WTC11 (cell line): ENCODE measurements at regions not wholly inside any gene's neighbourhood (a gene's known extent, or its start where the extent isn't known, plus 50 kb on each side); places are given as distances from the start of the nearest gene placed in this dataset.
"Not testable (repeated sequence)": the region's sequence is repeated elsewhere in the genome, so short reads cannot be mapped to it uniquely, and the experiment has no call there.

Source experiments
- AFF4 ChIP-seq: sonication (generic); formaldehyde crosslinking; IDR thresholded peaks from 2 replicates; pipeline ENCODE4 v1.8.1; 2023; ENCODE audit warnings: mild to moderate bottlenecking, missing genetic modification reagents, borderline replicate concordance
- ATF2 ChIP-seq: sonication (generic); formaldehyde crosslinking; IDR thresholded peaks from 2 replicates; pipeline ENCODE4 v1.8.1; 2022; ENCODE audit warnings: low read depth, missing genetic modification reagents, borderline replicate concordance
- ATF3 ChIP-seq: sonication (generic); formaldehyde crosslinking; conservative IDR thresholded peaks from 2 replicates; pipeline ENCODE4 v1.8.1; 2022; ENCODE audit warnings: mild to moderate bottlenecking, missing genetic modification reagents
- CBFB ChIP-seq: sonication (generic); formaldehyde crosslinking; IDR thresholded peaks from 2 replicates; pipeline ENCODE4 v1.8.1; 2022; ENCODE audit warnings: mild to moderate bottlenecking, low read depth, missing genetic modification reagents
- CREB1 ChIP-seq: sonication (generic); formaldehyde crosslinking; IDR thresholded peaks from 2 replicates; pipeline ENCODE4 v1.8.0; 2023; ENCODE audit warnings: mild to moderate bottlenecking, missing genetic modification reagents
- CTCF ChIP-seq: fragments of 200-600 bp; IDR thresholded peaks from 2 replicates; pipeline ENCODE4 v1.8.0; 2022; ENCODE audit warnings: antibody characterized with exemption
- FOXP4 ChIP-seq: sonication (generic); formaldehyde crosslinking; IDR thresholded peaks from 2 replicates; pipeline ENCODE4 v1.8.0; 2022; ENCODE audit warnings: mild to moderate bottlenecking, missing genetic modification reagents
- JUN ChIP-seq: sonication (generic); formaldehyde crosslinking; IDR thresholded peaks from 2 replicates; pipeline ENCODE4 v1.8.0; 2023; ENCODE audit warnings: mild to moderate bottlenecking, missing genetic modification reagents
- MAX ChIP-seq: sonication (generic); formaldehyde crosslinking; IDR thresholded peaks from 2 replicates; pipeline ENCODE4 v1.8.0; 2022; ENCODE audit warnings: mild to moderate bottlenecking, missing genetic modification reagents
- NR1H2 ChIP-seq: sonication (generic); formaldehyde crosslinking; IDR thresholded peaks from 2 replicates; pipeline ENCODE4 v1.9.0; 2021; ENCODE audit warnings: mild to moderate bottlenecking, moderate library complexity, missing genetic modification reagents
- SP1 ChIP-seq: sonication (generic); formaldehyde crosslinking; conservative IDR thresholded peaks from 2 replicates; pipeline ENCODE4 v1.8.1; 2022; ENCODE audit warnings: missing genetic modification reagents
- ZNF121 ChIP-seq: sonication (generic); formaldehyde crosslinking; IDR thresholded peaks from 2 replicates; pipeline ENCODE4 v1.8.0; 2023; ENCODE audit warnings: missing genetic modification reagents
- ZNF317 ChIP-seq: sonication (generic); formaldehyde crosslinking; IDR thresholded peaks from 2 replicates; pipeline ENCODE4 v1.8.1; 2023; ENCODE audit warnings: low read depth, mild to moderate bottlenecking, moderate library complexity, missing genetic modification reagents, borderline replicate concordance

GRCh38 chr10:46204482-46205102 is 82.2 kb upstream of the ANTXRL start:
- TF ChIP-seq CTCF; JUN (CRISPR knock-in tag); CREB1 (CRISPR knock-in tag); ATF2 (CRISPR knock-in tag); FOXP4 (CRISPR knock-in tag); MAX (CRISPR knock-in tag); SP1; AFF4 (CRISPR knock-in tag); CBFB (CRISPR knock-in tag); ATF3 (CRISPR knock-in tag); NR1H2 (CRISPR knock-in tag); ZNF317 (CRISPR knock-in tag); ZNF121 (CRISPR knock-in tag): not testable (repeated sequence)
